ENCODE measurements at regions not wholly inside any gene's neighbourhood (a gene's known extent, or its start where the extent isn't known, plus 50 kb on each side); places are given as distances from the start of the nearest gene placed in this dataset.

- TF ChIP-seq CTCF (IDR thresholded peaks at IDR 0.05; ENCODE audit: low read length), result no peak
- no peak for TF ChIP-seq EZH2 (IDR thresholded peaks at IDR 0.05; ENCODE audit: borderline replicate concordance, low read length)
These were observed 55.4 kb upstream of the TARP start for GRCh38 chr7:38328814-38329213.

All from OCI-LY1 (cell line).